Adrenal gland (tissue), 5 donors: ENCODE measurements at regions not wholly inside any gene's neighbourhood (a gene's known extent, or its start where the extent isn't known, plus 50 kb on each side); places are given as distances from the start of the nearest gene placed in this dataset.

Experiments used
- CTCF ChIP-seq, 6 experiments: fragments of 450-650 bp in 4 of 6; fragments of 200-600 bp in 2 of 6; sonication (generic) in 1 of 6; IDR thresholded peaks; 1 replicate in 5 of 6; 2 replicates in 1 of 6; pipeline versions ENCODE4 v1.5.1 to v1.8.0; 2016 to 2021; ENCODE audit warnings: antibody characterized with exemption in 6 of 6, mild to moderate bottlenecking in 2 of 6, moderate library complexity in 1 of 6
- POLR2A ChIP-seq, 2 donors: fragments of 450-650 bp; IDR thresholded peaks; one replicate each; pipeline ENCODE4 v1.6.1; 2017; ENCODE audit warnings: antibody characterized with exemption in 2 of 2, mild to moderate bottlenecking in 2 of 2, moderate library complexity in 1 of 2
- donor health status: DM: no; HTN: no; CAD: no.

- TF ChIP-seq POLR2A (IDR thresholded peaks at IDR 0.05), result no peak
- TF ChIP-seq CTCF (IDR thresholded peaks at IDR 0.05), result no peak
Observed at GRCh38 chr2:105972927-105973326, 221.2 kb downstream of the UXS1 start.
